B cell (primary cell): ENCODE measurements at regions not wholly inside any gene's neighbourhood (a gene's known extent, or its start where the extent isn't known, plus 50 kb on each side); places are given as distances from the start of the nearest gene placed in this dataset.

Experiments
- ATAC-seq: fragments of 200-7000 bp; cut with Tn5 transposase; one replicate; pipeline ENCODE4 v1.10.0; 2021; ENCODE audit warnings: low read depth, mild to moderate bottlenecking, moderate number of reproducible peaks, moderate library complexity
- CTCF ChIA-PET: fragments of 350-600 bp; sonication (Branson Sonifier 250); formaldehyde crosslinking; loops from one replicate; lab custom pipeline; 2021; ENCODE audit warnings: antibody characterized with exemption, inconsistent platforms; lab: Charles Lee
- POLR2A ChIA-PET: fragments of 350-600 bp; sonication (Branson Sonifier 250); formaldehyde crosslinking; loops from one replicate; lab custom pipeline; 2021; ENCODE audit warnings: antibody characterized with exemption; lab: Charles Lee
- DNase-seq: peaks from one replicate; pipeline ENCODE4 v3.0.0; 2013
- H2AFZ ChIP-seq: 2 replicates; pipeline ENCODE4 v1.6.1; 2012; ENCODE audit warnings: mild to moderate bottlenecking, low read depth, low read length; ENCODE audit not compliant: insufficient read depth, poor library complexity, severe bottlenecking
- H3K27ac ChIP-seq, 2 donors: 1 replicate in 1 of 2; 2 replicates in 1 of 2; pipeline ENCODE4 v1.5.1; 2012 to 2013; ENCODE audit warnings: low read length in 2 of 2, mild to moderate bottlenecking in 2 of 2, moderate library complexity in 1 of 2
- H3K27me3 ChIP-seq, 4 experiments: fragments of 200-600 bp in 1 of 4; sonication (generic) in 1 of 4; replicated peaks in 1 of 4; 1 replicate in 2 of 4; 2 replicates in 2 of 4; pipeline versions ENCODE4 v1.6.1 to v1.7.0; 2013 to 2016; ENCODE audit warnings: low read length in 3 of 4, mild to moderate bottlenecking in 2 of 4, mixed read lengths in 1 of 4, moderate library complexity in 1 of 4; ENCODE audit not compliant: insufficient read depth in 4 of 4, control insufficient read depth in 3 of 4; ENCODE audit errors: control extremely low read depth in 1 of 4
- H3K36me3 ChIP-seq, 2 experiments: replicated peaks in 1 of 2; 1 replicate in 1 of 2; 2 replicates in 1 of 2; pipeline versions ENCODE4 v1.6.1 to v1.7.1; 2013; ENCODE audit warnings: low read length in 1 of 2; ENCODE audit not compliant: insufficient read depth in 2 of 2, control insufficient read depth in 1 of 2; ENCODE audit errors: control extremely low read depth in 1 of 2, extremely low read depth in 1 of 2
- H3K4me1 ChIP-seq, 2 donors: fragments of 200-600 bp in 1 of 2; sonication (generic) in 1 of 2; 1 replicate in 1 of 2; 2 replicates in 1 of 2; pipeline versions ENCODE4 v1.5.1 to v1.6.1; 2013 to 2017; ENCODE audit warnings: low read length in 2 of 2; ENCODE audit not compliant: control insufficient read depth in 2 of 2, insufficient read depth in 2 of 2
- H3K4me2 ChIP-seq: replicated peaks from 2 replicates; pipeline ENCODE3; 2012; ENCODE audit warnings: mild to moderate bottlenecking, low read depth, low read length; ENCODE audit not compliant: poor library complexity, severe bottlenecking
- H3K4me3 ChIP-seq, 5 experiments: fragments of 200-600 bp in 1 of 5; sonication (generic) in 1 of 5; 1 replicate in 3 of 5; 2 replicates in 2 of 5; pipeline versions ENCODE4 v1.5.1 to v1.7.0; 2011 to 2016; ENCODE audit warnings: low read length in 4 of 5, mild to moderate bottlenecking in 4 of 5, low read depth in 2 of 5, control low read depth in 1 of 5, moderate library complexity in 1 of 5; ENCODE audit not compliant: insufficient read depth in 1 of 5; ENCODE audit errors: control extremely low read depth in 1 of 5, extremely low read depth in 1 of 5
- H3K79me2 ChIP-seq: fragments of 200-600 bp; sonication (generic); one replicate; pipeline ENCODE4 v1.6.0; 2016; ENCODE audit warnings: low read length; ENCODE audit not compliant: control insufficient read depth, insufficient read depth
- H3K9ac ChIP-seq: fragments of 200-600 bp; sonication (generic); 2 replicates; pipeline ENCODE4 v1.6.1; 2017; ENCODE audit warnings: mild to moderate bottlenecking, low read length, moderate library complexity
- H3K9me3 ChIP-seq, 3 donors: one replicate each; pipeline versions ENCODE4 v1.6.1 to v1.7.1; 2013; ENCODE audit warnings: low read length in 2 of 3; ENCODE audit not compliant: control insufficient read depth in 2 of 3, insufficient read depth in 1 of 3; ENCODE audit errors: control extremely low read depth in 1 of 3
- H4K20me1 ChIP-seq: 2 replicates; pipeline ENCODE4 v1.6.0; 2012; ENCODE audit warnings: mild to moderate bottlenecking, low read length; ENCODE audit not compliant: insufficient read depth, control insufficient read depth, poor library complexity, severe bottlenecking
- H3K27ac Mint-ChIP-seq: one replicate; pipeline ENCODE4 v1.8.0; 2021; ENCODE audit warnings: mixed read lengths
- H3K27me3 Mint-ChIP-seq: one replicate; pipeline ENCODE4 v1.8.0; 2021; ENCODE audit warnings: mixed read lengths
- H3K4me1 Mint-ChIP-seq: one replicate; pipeline ENCODE4 v1.8.0; 2021; ENCODE audit warnings: mixed read lengths
- H3K4me3 Mint-ChIP-seq: one replicate; pipeline ENCODE4 v1.8.0; 2021; ENCODE audit warnings: mixed read lengths
- H3K9me3 Mint-ChIP-seq: one replicate; pipeline ENCODE4 v1.8.0; 2022; ENCODE audit warnings: mixed read lengths; ENCODE audit not compliant: insufficient read depth
- CTCF ChIP-seq: fragments of 200-600 bp; IDR thresholded peaks from one replicate; pipeline ENCODE4 v1.8.0; 2022; ENCODE audit warnings: antibody characterized with exemption, mild to moderate bottlenecking
- EZH2 ChIP-seq: IDR thresholded peaks from 2 replicates; pipeline ENCODE4 v1.6.1; 2012; ENCODE audit warnings: borderline replicate concordance, low read depth, mild to moderate bottlenecking, moderate library complexity, low read length; ENCODE audit not compliant: insufficient read depth, poor library complexity, severe bottlenecking
- WGBS: methylation state at CpG from one replicate; pipeline ENCODE4 v1.1.5; 2013; ENCODE audit warnings: missing lambda C conversion rate; ENCODE audit not compliant: insufficient coverage; 5-methylcytosine and 5-hydroxymethylcytosine counted together
- intact Hi-C: fragments of 100-400 bp; cut with micrococcal nuclease; formaldehyde crosslinking; loops from one replicate; pipeline ENCODE4 v1.10.0; 2022

- no CpG with 5 or more reads among the region's 3 CpGs for WGBS
- no peaks in the 10 kb centered on the region for H3K4me1 Mint-ChIP-seq
- H3K27ac Mint-ChIP-seq = no peak overlapping the region
- no peaks in the 10 kb centered on the region for H3K27me3 Mint-ChIP-seq
- CTCF ChIA-PET = interaction anchor here (2.7 to 3.9 kb wide), 2 partner anchors 9 to 215 kb away, joined by 8 to 15 read pairs; no protein-coding TSS in a partner anchor
- intact Hi-C loops = loop anchor here (5.0 kb wide), 1 partner anchor 404 kb away; no protein-coding TSS in a partner anchor
- no peak overlapping the region for H3K4me3 Mint-ChIP-seq
- H3K4me2 ChIP-seq = no peak overlapping the region
- no peaks in the 10 kb centered on the region for H3K9me3 ChIP-seq
- H3K4me1 ChIP-seq = no peaks in the 10 kb centered on the region
- no peaks in the 10 kb centered on the region for H3K36me3 ChIP-seq
- H3K79me2 ChIP-seq = no peaks in the 10 kb centered on the region
- H4K20me1 ChIP-seq = no peaks in the 10 kb centered on the region
- POLR2A ChIA-PET = no interaction called here
- H3K9me3 Mint-ChIP-seq = peaks cover 2% of the 10 kb centered on the region
- H3K27ac ChIP-seq = no peak overlapping the region
- no peak for ATAC-seq
- H3K4me3 ChIP-seq = no peak overlapping the region
- DNase-seq = no peak
- TF ChIP-seq CTCF (no peak), EZH2 (no peak)
- no peak overlapping the region for H3K9ac ChIP-seq
- no peak overlapping the region for H2AFZ ChIP-seq
- H3K27me3 ChIP-seq = no peaks in the 10 kb centered on the region
These were observed 73.6 kb downstream of the OXSM start for GRCh38 chr3:25863416-25863959.

- CTCF ChIA-PET = no interaction called here
- POLR2A ChIA-PET = no interaction called here
- Mint-ChIP-seq H3K9me3 (peaks cover 5% of the 10 kb centered on the region), H3K4me1 (peaks cover 7% of the 10 kb centered on the region), H3K4me3 (no peak overlapping the region), H3K27me3 (no peaks in the 10 kb centered on the region), H3K27ac (no peak overlapping the region)
- no peak overlapping the region for H3K4me3 ChIP-seq
- no peaks in the 10 kb centered on the region for H3K79me2 ChIP-seq
- TF ChIP-seq CTCF (no peak), EZH2 (no peak)
- no peak overlapping the region for H2AFZ ChIP-seq
- ATAC-seq = no peak
- no peak overlapping the region for H3K4me2 ChIP-seq
- peaks cover 0 to 6% (median 0%) of the 10 kb centered on the region in 3 donors for H3K9me3 ChIP-seq
- no peak overlapping the region for H3K9ac ChIP-seq
- no peak overlapping the region for H3K27ac ChIP-seq
- H3K4me1 ChIP-seq = no peaks in the 10 kb centered on the region
- H3K36me3 ChIP-seq = no peaks in the 10 kb centered on the region
- no peaks in the 10 kb centered on the region for H4K20me1 ChIP-seq
- H3K27me3 ChIP-seq = no peaks in the 10 kb centered on the region
- DNase-seq = no peak
- intact Hi-C loops = no loop called here
These were observed 80.6 kb downstream of the OXSM start for GRCh38 chr3:25870452-25870851.
